WTC11 (cell line): ENCODE measurements at regions not wholly inside any gene's neighbourhood (a gene's known extent, or its start where the extent isn't known, plus 50 kb on each side); places are given as distances from the start of the nearest gene placed in this dataset.

Experiments used
- ATAC-seq: fragments of 200-7000 bp; cut with Tn5 transposase; 2 replicates; pipeline ENCODE4 v1.10.0; 2021; ENCODE audit warnings: mild to moderate bottlenecking, moderate library complexity
- CTCF ChIA-PET: fragments of 300-600 bp; sonication (Branson Sonifier 250); formaldehyde crosslinking; loops from one replicate; lab custom pipeline; 2021; ENCODE audit warnings: antibody characterized with exemption; lab: Charles Lee
- POLR2A ChIA-PET: fragments of 350-600 bp; sonication (Branson Sonifier 250); formaldehyde crosslinking; loops from one replicate; lab custom pipeline; 2021; ENCODE audit warnings: antibody characterized with exemption; lab: Charles Lee
- DNase-seq: peaks from one replicate; pipeline ENCODE4 v3.0.0; 2021; ENCODE audit warnings: low spot score
- H3K27ac Mint-ChIP-seq: 2 replicates; pipeline ENCODE4 v1.8.0; 2021; ENCODE audit warnings: mixed read lengths
- H3K27me3 Mint-ChIP-seq: 2 replicates; pipeline ENCODE4 v1.8.0; 2021; ENCODE audit warnings: low read depth, mild to moderate bottlenecking, moderate library complexity, mixed read lengths
- H3K36me3 Mint-ChIP-seq: 2 replicates; pipeline ENCODE4 v1.8.0; 2021; ENCODE audit warnings: mixed read lengths
- H3K4me1 Mint-ChIP-seq: 2 replicates; pipeline ENCODE4 v1.8.0; 2022; ENCODE audit warnings: mixed read lengths
- H3K4me3 Mint-ChIP-seq: 2 replicates; pipeline ENCODE4 v1.8.0; 2021; ENCODE audit warnings: mild to moderate bottlenecking, moderate library complexity, mixed read lengths
- H3K9me3 Mint-ChIP-seq: 2 replicates; pipeline ENCODE4 v1.8.0; 2021; ENCODE audit warnings: mixed read lengths
- CREB1 ChIP-seq: sonication (generic); formaldehyde crosslinking; IDR thresholded peaks from 2 replicates; pipeline ENCODE4 v1.8.0; 2023; ENCODE audit warnings: mild to moderate bottlenecking, missing genetic modification reagents
- FOXP1 ChIP-seq: sonication (generic); formaldehyde crosslinking; IDR thresholded peaks from 2 replicates; pipeline ENCODE4 v1.8.0; 2022; ENCODE audit warnings: missing genetic modification reagents, mild to moderate bottlenecking, moderate library complexity, borderline replicate concordance
- HMGA2 ChIP-seq: fragments of 250-450 bp; sonication (Bioruptor Pico); IDR thresholded peaks from 2 replicates; pipeline ENCODE4 v1.4.0; 2021; ENCODE audit warnings: mild to moderate bottlenecking, moderate library complexity
- IRF1 ChIP-seq: sonication (generic); formaldehyde crosslinking; IDR thresholded peaks from 2 replicates; pipeline ENCODE4 v1.8.0; 2023; ENCODE audit warnings: missing genetic modification reagents
- JAZF1 ChIP-seq: fragments of 250-450 bp; sonication (Bioruptor Pico); IDR thresholded peaks from 2 replicates; pipeline ENCODE4 v1.9.0; 2021; ENCODE audit warnings: moderate library complexity, mild to moderate bottlenecking, inconsistent platforms
- MLX ChIP-seq: sonication (generic); formaldehyde crosslinking; IDR thresholded peaks from 2 replicates; pipeline ENCODE4 v1.8.1; 2023; ENCODE audit warnings: mild to moderate bottlenecking, missing genetic modification reagents, moderate library complexity
- OVOL2 ChIP-seq: fragments of 250-450 bp; sonication (Bioruptor Pico); IDR thresholded peaks from 2 replicates; pipeline ENCODE4 v1.9.0; 2021; ENCODE audit warnings: mild to moderate bottlenecking, borderline replicate concordance
- PRDM15 ChIP-seq: sonication (generic); formaldehyde crosslinking; IDR thresholded peaks from 2 replicates; pipeline ENCODE4 v1.8.0; 2022; ENCODE audit warnings: missing genetic modification reagents
- PREB ChIP-seq: sonication (generic); formaldehyde crosslinking; IDR thresholded peaks from 2 replicates; pipeline ENCODE4 v1.8.1; 2022; ENCODE audit warnings: mild to moderate bottlenecking, missing genetic modification reagents, moderate library complexity, borderline replicate concordance
- PRRX2 ChIP-seq: fragments of 250-450 bp; sonication (Bioruptor Pico); IDR thresholded peaks from 2 replicates; pipeline ENCODE4 v1.8.0; 2021; ENCODE audit warnings: mild to moderate bottlenecking
- RORB ChIP-seq: fragments of 250-450 bp; sonication (Bioruptor Pico); IDR thresholded peaks from 2 replicates; pipeline ENCODE4 v1.9.0; 2021; ENCODE audit warnings: mild to moderate bottlenecking
- SMAD4 ChIP-seq: sonication (generic); formaldehyde crosslinking; IDR thresholded peaks from 2 replicates; pipeline ENCODE4 v1.8.0; 2022; ENCODE audit warnings: mild to moderate bottlenecking, missing genetic modification reagents
- TCF7 ChIP-seq: sonication (generic); formaldehyde crosslinking; IDR thresholded peaks from 2 replicates; pipeline ENCODE4 v1.8.0; 2022; ENCODE audit warnings: mild to moderate bottlenecking, low read depth, missing genetic modification reagents, moderate library complexity
- ZNF263 ChIP-seq: sonication (generic); formaldehyde crosslinking; IDR thresholded peaks from 2 replicates; pipeline ENCODE4 v1.8.1; 2022; ENCODE audit warnings: low read depth, mild to moderate bottlenecking, moderate library complexity, missing genetic modification reagents
- ZNF425 ChIP-seq: fragments of 250-450 bp; sonication (Bioruptor Pico); conservative IDR thresholded peaks from 2 replicates; pipeline ENCODE4 v1.9.0; 2021; ENCODE audit warnings: mild to moderate bottlenecking
- ZNF512 ChIP-seq: sonication (generic); formaldehyde crosslinking; IDR thresholded peaks from 2 replicates; pipeline ENCODE4 v1.8.1; 2022; ENCODE audit warnings: missing genetic modification reagents, borderline replicate concordance
- ZNF671 ChIP-seq: fragments of 250-450 bp; sonication (Bioruptor Pico); IDR thresholded peaks from 2 replicates; pipeline ENCODE4 v1.8.0; 2021; ENCODE audit warnings: mild to moderate bottlenecking
- ZSCAN18 ChIP-seq: fragments of 250-450 bp; sonication (Bioruptor Pico); IDR thresholded peaks from 2 replicates; pipeline ENCODE4 v2.1.2; 2022; ENCODE audit warnings: mild to moderate bottlenecking, moderate library complexity

- no peak for TF ChIP-seq ZNF512
Measured at GRCh38 chr17:68705714-68706076, 104.5 kb upstream of the FAM20A start (continued).

GRCh38 chr17:68704871-68705713 lies 103.9 kb upstream of the FAM20A start:
- POLR2A ChIA-PET: no interaction called here
- Mint-ChIP-seq H3K27ac (no peak overlapping the region), H3K4me1 (peaks cover 8% of the 10 kb centered on the region), H3K36me3 (no peaks in the 10 kb centered on the region), H3K4me3 (no peak overlapping the region), H3K27me3 (no peaks in the 10 kb centered on the region), H3K9me3 (peaks cover 16% of the 10 kb centered on the region)
- ATAC-seq (no peak), DNase-seq (no peak)
- no peak for TF ChIP-seq CREB1
- no peak for TF ChIP-seq IRF1 (CRISPR knock-in tag)
- no peak for TF ChIP-seq TCF7
- TF ChIP-seq HMGA2: no peak
- TF ChIP-seq ZNF671 (CRISPR knock-in tag): no peak
- no peak for TF ChIP-seq SMAD4 (CRISPR knock-in tag)
- no peak for TF ChIP-seq ZNF425 (CRISPR knock-in tag)
- CTCF ChIA-PET: no interaction called here

GRCh38 chr17:68701046-68701445 lies 99.9 kb upstream of the FAM20A start:
- Mint-ChIP-seq H3K27ac (no peak overlapping the region), H3K4me3 (no peak overlapping the region), H3K9me3 (peaks cover 24% of the 10 kb centered on the region), H3K36me3 (no peaks in the 10 kb centered on the region), H3K4me1 (peaks cover 5% of the 10 kb centered on the region), H3K27me3 (no peaks in the 10 kb centered on the region)
- CTCF ChIA-PET: no interaction called here
- no peak for ATAC-seq
- POLR2A ChIA-PET: no interaction called here
- DNase-seq: no peak
- no peak for TF ChIP-seq FOXP1
- TF ChIP-seq OVOL2 (CRISPR knock-in tag): no peak
- TF ChIP-seq ZNF263 (CRISPR knock-in tag): no peak
- no peak for TF ChIP-seq ZSCAN18 (CRISPR knock-in tag)
- TF ChIP-seq PREB (CRISPR knock-in tag): no peak
- no peak for TF ChIP-seq PRDM15 (CRISPR knock-in tag)
- no peak for TF ChIP-seq PRRX2 (CRISPR knock-in tag)
- TF ChIP-seq JAZF1 (CRISPR knock-in tag): no peak
- TF ChIP-seq RORB: no peak
- TF ChIP-seq CREB1: no peak
- TF ChIP-seq HMGA2: no peak
- no peak for TF ChIP-seq MLX
